Thymus (tissue), 11 donors: ENCODE measurements at regions not wholly inside any gene's neighbourhood (a gene's known extent, or its start where the extent isn't known, plus 50 kb on each side); places are given as distances from the start of the nearest gene placed in this dataset.

ENCODE experiments used
- DNase-seq, 9 donors: peaks; one replicate each; pipeline ENCODE4 v3.0.0-alpha.2; 2013; ENCODE audit warnings: low spot score in 9 of 9, low read depth in 6 of 9, missing footprints in 1 of 9
- H3K27ac ChIP-seq, 2 donors: one replicate each; pipeline ENCODE4 v1.5.1; 2013; ENCODE audit warnings: control low read depth in 1 of 2, low read depth in 1 of 2, low read length in 1 of 2, mild to moderate bottlenecking in 1 of 2, moderate library complexity in 1 of 2
- H3K27me3 ChIP-seq, 2 donors: one replicate each; pipeline ENCODE4 v1.5.1; 2013; ENCODE audit warnings: low read length in 1 of 2; ENCODE audit not compliant: control insufficient read depth in 2 of 2, insufficient read depth in 1 of 2
- H3K36me3 ChIP-seq, 2 donors: one replicate each; pipeline ENCODE4 v1.5.1; 2013; ENCODE audit warnings: low read length in 1 of 2, mild to moderate bottlenecking in 1 of 2, moderate library complexity in 1 of 2; ENCODE audit not compliant: control insufficient read depth in 2 of 2, insufficient read depth in 2 of 2
- H3K4me1 ChIP-seq, 2 donors: one replicate each; pipeline ENCODE4 v1.5.1; 2013; ENCODE audit warnings: low read length in 2 of 2; ENCODE audit not compliant: control insufficient read depth in 2 of 2, insufficient read depth in 2 of 2
- H3K4me3 ChIP-seq, 2 donors: one replicate each; pipeline ENCODE4 v1.5.1; 2013; ENCODE audit warnings: low read length in 2 of 2, control low read depth in 1 of 2, mild to moderate bottlenecking in 1 of 2
- H3K9me3 ChIP-seq, 2 donors: one replicate each; pipeline ENCODE4 v1.5.1; 2013; ENCODE audit warnings: low read length in 1 of 2, mild to moderate bottlenecking in 1 of 2; ENCODE audit not compliant: control insufficient read depth in 2 of 2, insufficient read depth in 1 of 2
- WGBS: extraction: QIAGEN DNeasy Blood & Tissue Kit; methylation state at CpG from one replicate; pipeline ENCODE4 v1.1.7; 2013; 5-methylcytosine and 5-hydroxymethylcytosine counted together
- donor health status: healthy.

DNA sequence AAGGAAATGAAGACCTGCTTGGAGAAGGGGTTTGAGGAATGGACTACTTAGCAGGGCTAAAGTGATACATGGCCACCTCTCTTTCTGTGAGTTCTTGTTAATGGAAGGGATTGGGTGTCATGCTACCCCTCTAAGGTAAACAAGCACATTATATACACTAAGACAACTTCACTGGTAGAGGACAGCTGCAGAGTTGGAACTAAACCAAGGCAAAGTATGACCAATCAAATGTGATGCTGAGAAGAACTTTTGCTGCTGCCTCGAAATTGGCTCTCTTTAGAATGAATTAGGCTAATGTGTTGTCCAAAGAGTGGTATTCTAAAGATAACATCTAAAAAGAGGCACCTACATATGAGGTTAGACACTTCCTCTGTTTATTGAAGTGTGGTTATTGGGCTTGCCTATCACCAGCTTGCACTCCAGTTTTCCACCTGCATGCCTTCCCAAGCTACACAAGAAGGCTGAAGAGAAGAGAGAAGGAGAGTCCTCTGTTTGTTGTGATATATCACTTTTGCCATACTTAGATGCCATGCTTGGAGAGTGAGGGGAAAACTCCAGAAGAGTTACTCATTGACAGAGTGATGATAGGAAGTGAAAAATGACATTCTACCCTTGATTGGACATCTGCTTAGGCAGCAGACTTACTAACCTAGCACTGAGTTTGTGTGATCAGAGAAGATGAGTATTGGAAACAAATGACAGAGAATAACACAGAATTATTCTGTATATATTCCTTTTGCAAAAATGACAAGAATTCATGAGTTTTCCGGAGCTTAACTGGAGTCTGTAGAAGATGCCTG is 536.1 kb downstream of the ZNF608 start:
- 76% methylated on average over 2 of the region's 2 CpGs for WGBS

DNA sequence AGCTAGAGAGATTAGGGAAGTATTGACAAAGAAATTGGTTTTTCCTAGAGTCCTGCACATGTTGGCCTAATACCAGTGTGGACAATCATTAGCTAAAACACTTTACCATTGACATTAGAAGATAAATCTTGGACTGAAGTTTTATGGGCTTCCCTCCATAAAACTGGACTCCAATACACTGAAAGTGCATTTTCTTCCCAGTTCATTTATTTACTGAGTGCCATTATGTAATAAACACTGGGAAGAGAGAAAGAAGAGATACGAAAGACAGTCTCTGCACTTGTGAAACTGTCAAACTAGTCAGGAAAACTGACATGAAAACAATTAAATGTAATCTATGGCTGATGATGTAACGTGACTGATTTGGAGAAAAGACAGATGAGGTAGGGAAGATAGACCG is 539.3 kb downstream of the ZNF608 start:
- no peak for DNase-seq
- WGBS = 95% methylated on average over 3 of the region's 3 CpGs
- H3K9me3 ChIP-seq = peaks cover 0 to 14% of the 10 kb centered on the region in 2 donors
- H3K4me1 ChIP-seq = no peaks in the 10 kb centered on the region
- no peaks in the 10 kb centered on the region for H3K27me3 ChIP-seq
- H3K27ac ChIP-seq = no peak overlapping the region
- no peaks in the 10 kb centered on the region for H3K36me3 ChIP-seq
- no peak overlapping the region for H3K4me3 ChIP-seq

More for the DNA sequence above, 536.1 kb downstream of the ZNF608 start:
- Histone ChIP-seq H3K9me3 (no peaks in the 10 kb centered on the region), H3K27me3 (no peaks in the 10 kb centered on the region), H3K4me3 (no peak overlapping the region), H3K4me1 (no peaks in the 10 kb centered on the region), H3K36me3 (no peaks in the 10 kb centered on the region), H3K27ac (no peak overlapping the region)
- no peak for DNase-seq

DNA sequence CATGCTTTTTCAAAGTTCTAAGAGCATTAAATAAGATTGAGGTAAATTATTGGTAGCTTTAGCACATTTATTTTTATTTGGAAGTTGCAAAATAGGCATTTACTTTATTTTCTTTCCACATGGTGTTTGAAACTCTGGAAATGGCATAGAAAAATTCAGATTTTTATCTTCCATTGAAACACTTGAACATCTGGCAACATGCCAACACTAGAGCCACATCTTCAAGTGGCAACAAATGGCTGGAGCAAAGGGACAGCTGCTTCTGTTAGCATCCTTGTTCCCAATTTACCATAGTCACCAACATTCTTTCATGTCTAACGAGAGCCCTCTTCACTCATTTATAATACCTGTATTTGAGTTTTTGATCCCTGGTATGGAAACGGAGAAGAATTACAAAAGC is 539.9 kb downstream of the ZNF608 start:
- no peak overlapping the region for H3K4me3 ChIP-seq

GRCh38 chr5:124203303-124203702 is 543.1 kb downstream of the ZNF608 start:
- Histone ChIP-seq H3K27me3 (no peaks in the 10 kb centered on the region), H3K27ac (no peak overlapping the region), H3K4me3 (no peak overlapping the region), H3K4me1 (no peaks in the 10 kb centered on the region), H3K36me3 (no peaks in the 10 kb centered on the region), H3K9me3 (peaks cover 0 to 14% of the 10 kb centered on the region in 2 donors)
- 97% methylated on average over 4 of the region's 4 CpGs for WGBS
- no peak for DNase-seq

More for the DNA sequence above, 539.9 kb downstream of the ZNF608 start:
- 74% methylated on average over 2 of the region's 2 CpGs for WGBS
- Histone ChIP-seq H3K36me3 (no peaks in the 10 kb centered on the region), H3K27me3 (no peaks in the 10 kb centered on the region), H3K27ac (no peak overlapping the region), H3K4me1 (no peaks in the 10 kb centered on the region), H3K9me3 (peaks cover 0 to 14% of the 10 kb centered on the region in 2 donors)
- DNase-seq = no peak

- H3K27ac ChIP-seq = no peak overlapping the region
- H3K9me3 ChIP-seq = peaks cover 0 to 14% of the 10 kb centered on the region in 2 donors
- 78% methylated on average over 1 of the region's 1 CpG for WGBS
- no peaks in the 10 kb centered on the region for H3K36me3 ChIP-seq
- no peaks in the 10 kb centered on the region for H3K27me3 ChIP-seq
- no peak overlapping the region for H3K4me3 ChIP-seq
- no peak for DNase-seq
- no peaks in the 10 kb centered on the region for H3K4me1 ChIP-seq
Measured at GRCh38 chr5:124200381-124200780, 546.1 kb downstream of the ZNF608 start.

DNA sequence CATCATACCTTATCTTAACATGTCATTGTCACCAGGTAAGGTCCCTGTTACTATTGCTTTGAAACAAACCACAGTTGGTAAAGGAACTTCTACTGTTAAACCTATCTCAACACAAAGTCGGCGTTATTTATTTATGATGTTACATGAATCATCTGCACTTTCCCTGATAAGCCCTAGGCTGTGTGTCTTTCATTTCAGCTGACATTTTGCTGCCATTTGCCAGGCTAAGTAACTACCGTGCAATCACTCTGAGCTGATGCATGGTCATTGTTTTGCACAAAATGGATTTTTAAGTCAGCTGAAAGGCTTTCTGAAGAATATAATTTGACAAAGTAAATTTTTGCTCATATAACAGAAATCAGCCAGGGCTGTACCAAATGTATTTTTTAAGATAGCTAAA is 546.5 kb downstream of the ZNF608 start:
- no peak for DNase-seq
- no peaks in the 10 kb centered on the region for H3K27me3 ChIP-seq
- H3K9me3 ChIP-seq = peaks cover 0 to 14% of the 10 kb centered on the region in 2 donors
- H3K4me3 ChIP-seq = no peak overlapping the region
- WGBS = 90% methylated on average over 3 of the region's 3 CpGs
- H3K36me3 ChIP-seq = no peaks in the 10 kb centered on the region
- no peak overlapping the region for H3K27ac ChIP-seq
- no peaks in the 10 kb centered on the region for H3K4me1 ChIP-seq

DNA sequence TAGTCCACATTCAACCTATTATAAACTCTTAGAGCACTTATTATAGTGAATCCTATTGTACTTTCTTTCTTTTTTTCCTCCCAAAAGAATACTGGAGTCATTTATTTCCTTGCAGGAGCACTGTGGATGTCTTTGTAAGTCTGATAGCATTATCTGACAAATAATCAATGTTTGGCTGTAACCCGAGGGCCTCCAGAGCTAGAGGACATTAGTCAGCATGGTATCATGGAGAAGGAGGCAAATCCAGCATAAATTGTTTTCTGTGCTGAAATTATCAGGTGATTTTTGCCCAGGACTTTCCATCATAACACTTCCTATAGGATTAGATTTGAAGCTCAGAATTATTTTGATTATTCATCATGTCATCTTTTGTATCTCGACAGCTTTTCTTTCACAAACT is 551.0 kb downstream of the ZNF608 start:
- no peaks in the 10 kb centered on the region for H3K9me3 ChIP-seq
- no peaks in the 10 kb centered on the region for H3K36me3 ChIP-seq
- H3K4me1 ChIP-seq = no peaks in the 10 kb centered on the region
- 95% methylated on average over 2 of the region's 2 CpGs for WGBS
- H3K27ac ChIP-seq = no peak overlapping the region
- H3K27me3 ChIP-seq = no peaks in the 10 kb centered on the region
- no peak for DNase-seq
- H3K4me3 ChIP-seq = no peak overlapping the region

DNA sequence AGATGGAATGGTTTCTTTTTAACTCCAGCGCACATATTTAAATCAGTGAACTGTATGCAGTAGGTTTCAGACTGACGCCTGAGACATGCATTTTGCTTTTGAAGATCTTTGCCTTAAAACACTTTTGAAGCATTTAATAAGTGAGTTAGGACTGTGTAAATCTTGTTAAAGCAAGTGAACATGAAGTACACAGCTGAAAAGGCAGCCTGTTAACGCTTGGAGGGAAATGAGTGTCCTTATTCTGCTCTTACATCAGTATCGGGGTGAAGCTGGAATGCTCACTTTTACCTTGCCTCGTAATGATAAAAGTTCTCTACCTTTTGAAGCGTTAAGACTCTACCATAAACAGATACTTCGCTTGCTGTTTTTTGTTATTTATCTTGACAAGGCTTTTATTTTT is 552.2 kb downstream of the ZNF608 start:
- WGBS = 95% methylated on average over 7 of the region's 7 CpGs
- Histone ChIP-seq H3K4me3 (no peak overlapping the region), H3K4me1 (no peaks in the 10 kb centered on the region), H3K9me3 (no peaks in the 10 kb centered on the region), H3K27me3 (no peaks in the 10 kb centered on the region), H3K36me3 (no peaks in the 10 kb centered on the region), H3K27ac (no peak overlapping the region)
- no peak for DNase-seq

DNA sequence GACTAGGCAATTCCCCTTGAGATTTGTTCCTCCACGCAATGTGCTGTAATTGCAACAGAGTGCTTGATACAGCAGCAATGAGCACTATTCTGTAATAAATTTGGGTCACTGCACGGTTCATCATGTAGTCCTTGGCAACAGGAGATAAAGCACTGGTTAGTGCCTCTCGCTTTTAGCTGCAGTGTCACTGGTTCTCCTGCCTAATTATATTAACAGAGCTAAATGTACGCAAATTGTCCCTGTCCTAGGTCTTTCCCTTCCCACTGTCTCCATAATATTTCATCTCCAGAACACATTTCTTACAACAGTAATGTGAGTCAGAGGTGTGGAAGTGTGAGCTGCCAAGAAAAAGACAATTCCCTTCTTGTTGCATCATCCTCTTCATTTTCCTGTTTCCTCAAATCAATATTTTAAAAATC is 553.1 kb downstream of the ZNF608 start:
- H3K27ac ChIP-seq = no peak overlapping the region
- no peaks in the 10 kb centered on the region for H3K27me3 ChIP-seq
- H3K36me3 ChIP-seq = no peaks in the 10 kb centered on the region
- no peaks in the 10 kb centered on the region for H3K9me3 ChIP-seq
- no peak for DNase-seq
- 95% methylated on average over 4 of the region's 4 CpGs for WGBS
- no peak overlapping the region for H3K4me3 ChIP-seq
- no peaks in the 10 kb centered on the region for H3K4me1 ChIP-seq
